Activated CD4-positive, alpha-beta T cell treated with anti-CD3 and anti-CD28 coated beads, Interleukin-2, amount 50 U/mL, for 16 hours (primary cell): ENCODE measurements at regions not wholly inside any gene's neighbourhood (a gene's known extent, or its start where the extent isn't known, plus 50 kb on each side); places are given as distances from the start of the nearest gene placed in this dataset.

ENCODE experiments used
- DNase-seq: peaks from one replicate; pipeline ENCODE4 v3.0.0-alpha.2; 2020

DNA sequence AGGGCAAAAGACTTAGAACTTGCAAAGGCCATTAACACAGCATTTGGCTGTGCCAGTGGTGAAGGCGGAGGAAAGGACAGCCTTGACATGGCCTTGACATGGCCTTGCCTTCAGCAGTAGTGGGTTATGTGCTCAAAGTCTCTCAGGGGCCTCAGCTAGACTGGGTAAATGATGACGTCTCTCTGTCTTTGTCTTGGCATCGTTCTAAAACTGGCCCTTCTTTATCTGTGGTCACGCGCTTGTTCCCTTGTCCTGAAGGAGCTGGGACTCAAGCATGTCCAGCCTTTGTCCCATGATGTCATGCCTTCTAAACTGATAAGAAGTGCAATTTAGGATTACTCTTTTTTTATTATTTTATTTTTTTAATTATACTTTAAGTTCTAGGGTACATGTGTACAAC lies 88.7 kb upstream of the ATP10B start:
- no peak for DNase-seq

DNA sequence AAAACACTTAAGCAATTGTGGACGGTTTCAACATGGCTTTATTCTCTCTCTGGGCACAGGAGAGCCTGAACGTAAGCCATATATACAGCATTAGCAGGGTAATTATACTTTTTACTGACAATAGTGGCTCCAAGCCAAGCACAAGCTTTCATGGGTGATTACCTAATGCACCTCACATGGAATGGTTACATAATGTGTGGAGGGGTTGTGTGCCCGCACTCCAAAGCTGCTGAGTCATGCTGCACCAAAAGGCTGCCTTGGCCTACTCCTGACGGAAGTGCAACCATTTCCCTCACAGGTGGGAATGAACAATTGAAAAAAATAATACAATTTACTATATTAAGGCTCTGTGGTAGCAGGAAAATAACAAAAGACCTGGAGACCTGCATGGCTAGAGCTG lies 86.5 kb upstream of the ATP10B start:
- no peak for DNase-seq

DNA sequence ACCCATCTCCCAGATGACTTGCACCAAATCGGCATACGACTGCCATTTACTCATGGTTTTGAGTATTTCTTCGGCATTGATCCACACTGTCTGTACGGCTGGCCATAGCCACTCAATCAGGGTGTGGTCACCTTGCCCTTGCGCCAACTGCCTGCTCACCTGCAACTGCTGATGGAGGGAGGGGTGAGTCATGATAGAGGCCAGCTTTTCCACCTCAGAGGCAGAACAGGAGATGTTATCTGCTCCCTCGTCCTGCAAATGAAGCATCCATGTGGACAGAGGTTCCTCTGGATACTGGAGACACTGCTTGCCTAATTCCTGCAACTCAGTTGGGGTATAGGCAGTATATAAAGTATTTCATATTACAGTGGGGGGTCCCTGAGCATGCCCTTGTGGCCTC lies 85.6 kb upstream of the ATP10B start:
- no peak for DNase-seq

DNA sequence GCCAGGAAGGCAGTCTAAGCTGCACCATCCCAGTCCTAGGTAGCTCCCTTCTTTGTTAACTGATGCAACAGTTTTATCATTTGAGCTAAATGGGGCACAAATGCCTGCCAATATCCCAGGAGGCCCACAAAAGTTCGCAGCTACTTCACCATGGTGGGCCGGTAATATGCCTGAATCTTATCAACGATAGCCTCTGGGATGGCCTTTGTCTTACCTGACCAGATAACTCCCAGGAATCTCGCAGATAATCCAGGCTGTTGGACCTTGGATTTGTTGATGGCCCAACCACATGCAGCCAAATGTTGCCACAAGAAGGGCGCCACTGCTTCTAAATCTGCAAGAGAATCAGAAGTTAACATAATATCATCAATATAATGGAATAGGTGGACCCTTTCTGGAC lies 83.8 kb upstream of the ATP10B start:
- no peak for DNase-seq

DNA sequence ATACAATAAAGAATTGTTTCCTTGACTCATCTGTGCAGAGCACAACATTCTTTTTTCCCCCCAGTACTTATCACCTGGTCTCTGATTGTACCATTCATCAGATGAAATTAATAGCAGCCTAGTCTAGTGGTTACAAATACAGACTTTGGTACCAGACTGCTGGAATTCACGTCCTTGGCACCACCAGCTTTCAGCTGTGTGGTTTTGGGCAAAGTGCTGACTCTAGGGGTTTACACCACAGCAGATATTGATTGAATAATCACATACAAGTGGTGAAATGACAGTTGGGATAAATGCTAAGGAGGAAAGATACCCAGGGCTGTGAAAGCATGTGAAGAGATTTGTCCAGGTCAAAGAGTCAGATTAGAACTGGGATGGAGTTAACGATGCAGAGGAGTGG lies 79.3 kb upstream of the ATP10B start:
- no peak for DNase-seq

DNA sequence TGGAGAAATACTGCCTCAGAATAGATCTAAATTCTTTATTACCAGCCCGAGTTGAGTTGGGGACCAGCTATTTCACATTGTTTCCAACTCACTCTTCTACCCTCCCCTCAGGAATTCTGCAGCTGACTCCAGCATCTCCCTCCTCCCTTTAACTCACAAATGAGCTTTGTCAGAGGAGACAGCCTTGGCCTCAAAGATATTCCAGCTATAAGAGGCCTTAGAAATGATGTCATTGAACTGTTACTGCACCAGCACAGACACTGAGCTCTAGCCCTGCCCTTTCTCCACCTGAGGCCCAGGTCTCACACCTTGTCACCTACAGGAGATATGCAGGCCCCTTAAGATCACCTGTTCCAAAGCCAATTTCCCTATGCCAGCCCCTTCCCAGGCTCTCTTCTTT lies 78.4 kb upstream of the ATP10B start:
- DNase-seq: no peak

DNA sequence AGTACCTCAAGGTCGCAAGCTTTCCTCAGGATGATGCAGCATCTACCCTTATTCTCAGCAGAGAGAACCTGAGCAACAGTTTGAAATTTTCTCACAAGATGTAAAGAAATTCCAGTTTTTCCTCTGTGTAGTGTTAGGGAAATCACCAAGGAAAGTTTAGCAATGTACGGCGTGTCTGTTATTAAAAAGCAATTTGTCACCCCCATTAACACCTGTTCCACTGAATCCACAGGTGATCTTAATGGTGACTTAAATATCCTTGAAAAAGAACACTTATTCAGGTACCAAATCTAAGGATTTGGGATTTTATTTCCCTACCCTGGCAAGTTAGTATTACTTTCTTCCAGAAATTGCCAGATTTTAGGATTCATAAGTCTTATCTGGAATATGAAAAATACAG lies 77.9 kb upstream of the ATP10B start:
- no peak for DNase-seq

DNA sequence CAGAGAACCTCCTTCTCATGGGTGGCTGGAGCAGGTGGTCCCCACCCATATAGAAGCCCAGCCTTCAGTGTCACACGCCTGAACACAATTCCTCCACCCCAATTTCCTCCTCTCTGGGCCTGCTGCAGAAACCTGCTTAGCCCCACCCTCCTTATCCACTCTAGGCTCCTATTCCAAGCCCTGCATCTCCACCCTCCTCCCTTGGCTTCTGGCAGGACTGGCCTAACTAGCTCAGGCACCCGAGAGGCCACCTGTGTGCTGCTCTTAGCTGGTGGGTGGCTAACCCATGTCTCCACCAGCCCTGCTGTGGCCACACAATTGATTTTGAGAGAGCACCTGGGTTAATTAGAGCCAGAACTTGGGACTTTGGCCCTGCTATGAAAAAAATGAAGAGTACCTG lies 77.3 kb upstream of the ATP10B start:
- no peak for DNase-seq

DNA sequence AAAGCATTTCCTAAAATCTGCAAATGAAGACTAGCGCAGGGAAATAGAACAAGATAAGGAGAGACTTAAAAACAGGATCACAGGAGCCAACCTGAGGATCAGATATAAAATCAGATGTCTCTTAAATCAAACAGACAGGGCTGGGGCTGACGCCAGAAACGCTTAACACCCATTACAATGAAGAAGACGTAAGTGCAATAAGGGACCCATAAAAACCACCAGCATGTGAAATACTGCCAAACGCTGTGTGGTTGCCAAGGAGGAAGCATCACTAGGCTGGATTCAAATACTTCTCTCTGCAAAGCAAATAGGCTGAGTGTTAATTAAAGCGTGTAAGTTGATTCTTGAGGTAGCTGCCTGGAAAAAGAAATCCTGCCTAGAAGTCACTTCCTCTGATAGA lies 74.4 kb upstream of the ATP10B start:
- DNase-seq: no peak

DNA sequence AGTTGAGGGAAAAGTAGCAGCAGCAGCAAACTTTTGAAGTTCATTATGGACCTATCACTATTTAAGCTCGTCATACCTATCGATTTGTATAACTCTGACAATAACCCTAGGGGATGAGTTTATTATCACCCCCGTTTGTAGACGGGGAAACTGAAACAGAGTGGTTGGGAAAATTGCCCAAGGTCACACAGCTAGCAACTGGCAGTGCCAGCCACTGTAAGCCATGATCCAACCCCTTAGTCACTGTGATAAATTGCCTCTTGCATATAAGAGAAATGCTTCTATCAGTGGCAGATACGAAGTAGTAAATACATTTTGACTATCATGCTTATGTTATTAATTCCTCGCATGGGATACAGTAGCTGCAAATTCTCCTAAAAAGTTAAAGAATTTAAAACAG lies 73.3 kb upstream of the ATP10B start:
- DNase-seq: no peak

DNA sequence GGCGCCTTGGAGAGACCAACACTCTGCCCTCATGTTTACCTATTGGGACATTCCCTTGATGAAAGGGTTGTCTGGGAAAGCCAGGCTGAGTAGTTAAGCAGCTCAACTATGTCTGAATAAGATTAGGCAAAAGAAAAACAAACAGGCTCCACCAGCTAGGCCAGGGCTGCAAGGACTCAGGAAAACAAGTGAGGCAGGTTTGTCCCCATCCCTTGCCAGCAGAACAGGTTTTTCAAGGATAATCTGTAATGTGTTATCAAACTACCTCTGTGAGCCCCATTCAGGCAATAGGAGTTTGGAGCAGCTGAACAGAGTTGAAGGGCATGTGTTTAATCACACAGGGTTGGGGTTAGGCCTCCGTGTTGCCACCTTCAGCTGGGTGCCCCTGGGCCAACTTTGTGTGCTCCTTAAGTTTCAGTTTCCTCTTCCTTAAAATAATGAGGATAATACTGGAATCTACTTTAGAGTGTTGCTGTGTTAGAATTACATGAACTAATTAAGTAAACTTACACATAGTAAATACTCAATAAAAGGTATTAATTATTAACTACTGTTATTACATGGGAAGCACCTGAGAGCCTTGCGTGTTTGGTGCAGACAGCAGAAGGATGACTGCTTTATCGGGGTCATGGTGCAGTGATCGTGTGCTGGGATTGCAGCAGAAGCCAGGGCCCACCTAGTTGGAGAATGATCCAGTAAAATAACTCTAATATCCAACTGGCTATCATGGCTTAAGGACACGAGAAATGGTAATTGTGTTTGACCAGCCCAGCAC lies 72.1 kb upstream of the ATP10B start:
- DNase-seq: no peak

DNA sequence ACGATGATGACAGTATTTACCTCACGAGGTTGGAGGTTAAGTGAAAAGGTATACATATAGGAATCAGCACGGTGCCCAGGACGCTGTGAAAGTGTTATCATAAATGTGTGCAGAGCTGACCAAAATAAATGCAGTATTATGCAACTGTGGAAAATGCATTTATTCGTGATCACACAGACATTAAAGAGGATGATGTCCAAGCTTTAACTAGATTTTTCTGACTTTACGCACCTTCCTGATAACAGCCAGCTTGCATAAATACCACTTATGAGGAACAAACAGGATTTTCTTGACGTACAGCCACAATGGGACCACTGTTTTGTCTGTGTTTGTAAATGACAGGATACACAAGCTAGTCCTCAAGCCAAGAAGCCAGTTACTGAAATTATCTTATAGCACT lies 71.4 kb upstream of the ATP10B start:
- DNase-seq: no peak

DNA sequence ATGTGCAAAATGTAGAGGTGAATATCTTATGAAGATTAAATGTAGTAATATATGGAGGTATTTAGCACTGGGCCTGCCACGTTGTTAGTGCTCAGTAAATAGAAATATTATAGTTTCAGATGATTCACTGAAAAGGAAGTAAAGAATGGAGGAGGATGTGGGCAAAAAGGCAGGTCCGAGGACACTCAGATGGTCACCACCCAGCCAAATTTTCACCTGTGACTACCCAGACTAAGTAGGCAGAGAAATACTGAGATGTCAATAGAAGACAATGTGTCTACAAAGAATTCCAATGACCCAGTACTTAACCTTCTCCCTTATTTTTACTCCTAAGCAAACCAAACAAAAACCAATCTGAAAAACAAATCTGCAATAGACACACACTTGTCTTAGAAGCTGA lies 70.3 kb upstream of the ATP10B start:
- no peak for DNase-seq

DNA sequence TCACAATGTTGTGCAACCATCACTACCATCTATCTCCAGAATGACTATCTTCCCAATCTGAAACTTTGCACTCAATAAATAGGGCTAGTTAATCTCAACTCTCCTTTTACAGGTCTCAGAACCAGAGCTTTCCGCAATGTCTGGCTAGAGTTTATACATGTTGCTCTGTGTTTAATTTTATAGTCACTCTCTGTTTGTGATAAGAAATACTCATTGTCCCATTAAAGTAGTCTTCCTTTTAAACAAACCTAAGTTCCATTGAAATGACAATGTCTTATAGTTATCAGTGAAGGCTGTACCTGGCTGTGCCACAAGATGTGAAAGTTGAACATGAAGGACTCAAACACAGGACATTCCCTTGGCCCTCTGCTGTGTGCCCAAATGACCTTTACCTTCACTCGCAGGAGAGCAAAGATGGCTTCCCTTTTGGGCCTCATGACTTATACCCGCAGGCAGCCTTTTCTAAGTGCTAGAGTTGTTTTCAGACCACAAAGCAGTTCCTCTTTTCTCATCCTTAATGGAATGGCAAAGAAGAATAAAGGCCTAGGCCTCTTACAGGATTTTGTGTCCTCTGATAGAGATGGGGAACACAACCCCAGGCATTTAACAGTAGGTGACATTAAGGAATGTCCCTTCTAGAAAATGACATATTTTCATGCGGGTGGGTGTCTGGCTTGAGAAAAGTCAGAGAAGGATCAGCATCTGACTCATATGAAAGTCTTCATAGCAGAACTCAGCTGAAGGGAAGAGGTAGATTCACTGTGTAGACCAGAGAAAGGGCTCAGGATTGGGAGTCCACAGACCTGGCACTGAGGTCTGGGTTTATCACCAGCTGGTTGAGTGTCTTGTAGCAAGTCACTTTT lies 69.6 kb upstream of the ATP10B start:
- DNase-seq: no peak

DNA sequence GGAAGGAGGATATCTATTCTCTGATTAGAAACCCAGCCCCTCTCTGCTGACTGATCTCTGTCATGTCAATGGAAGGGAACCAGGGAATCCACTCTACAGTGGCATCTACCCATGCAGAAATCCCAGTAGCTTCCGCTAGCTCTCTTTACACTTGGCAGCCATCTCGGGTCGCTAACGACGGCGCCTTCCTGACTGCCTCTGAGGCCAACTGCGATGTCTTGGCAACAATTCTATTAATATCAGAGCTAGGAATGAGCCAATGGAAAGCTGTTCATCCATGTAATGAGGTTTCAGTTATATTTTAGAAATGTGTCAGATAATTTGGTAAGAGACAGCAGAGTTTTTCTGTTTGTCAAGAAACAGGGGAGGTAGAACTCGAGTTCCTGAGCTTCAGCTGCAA lies 67.6 kb upstream of the ATP10B start:
- DNase-seq: no peak

DNA sequence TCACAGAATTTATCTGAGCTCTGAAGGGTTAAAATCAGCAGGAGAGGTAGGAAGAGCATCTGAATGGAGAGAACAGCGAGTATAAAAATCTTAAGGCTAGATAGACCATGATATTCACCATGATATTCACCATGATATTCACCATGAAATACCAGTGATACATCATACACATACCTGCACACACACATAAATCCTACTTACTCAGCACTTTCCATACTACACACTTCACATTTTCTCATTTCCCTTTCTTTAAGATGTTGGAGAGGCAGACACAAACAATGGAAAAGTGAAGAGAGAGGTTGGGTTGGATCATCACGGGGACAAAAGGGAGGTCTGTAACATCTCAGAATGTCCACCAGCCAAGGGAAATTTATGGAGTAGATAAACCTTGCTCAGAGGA lies 66.4 kb upstream of the ATP10B start:
- DNase-seq: no peak

DNA sequence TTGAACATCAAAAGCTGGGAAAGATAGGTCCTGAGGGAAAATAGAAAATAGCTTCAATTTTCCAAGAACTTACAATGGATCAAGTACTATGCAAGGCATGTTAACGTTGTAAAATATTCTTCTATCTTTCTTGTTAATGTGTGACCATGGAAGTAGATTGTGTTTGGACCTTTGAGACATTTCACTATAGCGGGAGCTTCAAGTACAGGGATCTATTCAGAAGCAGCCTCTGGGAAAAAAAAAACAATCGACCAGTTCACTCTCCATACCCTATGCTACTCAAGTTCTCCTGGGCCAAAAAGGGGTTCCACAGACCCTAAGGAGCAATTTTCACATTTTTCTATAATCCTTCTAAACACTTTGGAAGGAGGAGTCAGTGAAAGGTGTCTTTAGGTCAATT lies 54.1 kb upstream of the ATP10B start:
- no peak for DNase-seq

DNA sequence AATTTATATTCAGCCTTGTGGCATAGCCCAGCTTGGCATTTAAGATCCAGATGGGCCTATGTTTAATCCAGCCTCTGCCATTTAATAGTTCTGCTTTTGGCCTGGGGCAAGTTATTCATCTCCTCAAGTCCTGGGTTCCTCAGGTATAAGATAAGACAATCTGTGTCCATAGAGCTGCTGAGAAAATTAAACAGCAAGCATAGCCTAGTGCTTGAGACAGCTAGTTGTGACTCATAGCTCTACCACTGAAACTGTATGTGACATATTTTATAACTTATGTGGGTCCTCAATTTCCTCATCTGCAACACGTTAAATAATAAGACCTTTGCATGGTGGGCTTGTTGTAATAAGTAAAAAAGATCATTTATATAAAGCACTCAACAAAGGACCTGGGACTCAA lies 53.3 kb upstream of the ATP10B start:
- DNase-seq: no peak

DNA sequence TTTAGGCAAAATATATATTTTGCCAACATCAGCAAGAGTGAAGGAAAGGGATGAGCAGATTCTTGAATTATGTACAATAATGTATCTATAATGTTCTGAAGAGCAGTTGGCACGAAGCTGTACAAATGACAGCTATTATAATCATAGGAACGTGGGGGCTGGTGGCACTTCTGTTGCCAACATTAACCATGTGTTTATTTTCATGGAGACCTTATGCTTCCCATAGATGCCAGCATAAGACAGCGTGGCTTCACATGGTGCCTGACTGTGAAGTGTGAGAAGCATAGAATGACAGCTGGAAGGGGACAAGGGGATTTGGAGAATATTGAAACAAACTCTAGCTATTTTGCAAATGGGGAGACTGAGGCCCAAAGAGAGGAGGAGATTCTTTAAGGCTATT lies 52.6 kb upstream of the ATP10B start:
- DNase-seq: no peak

DNA sequence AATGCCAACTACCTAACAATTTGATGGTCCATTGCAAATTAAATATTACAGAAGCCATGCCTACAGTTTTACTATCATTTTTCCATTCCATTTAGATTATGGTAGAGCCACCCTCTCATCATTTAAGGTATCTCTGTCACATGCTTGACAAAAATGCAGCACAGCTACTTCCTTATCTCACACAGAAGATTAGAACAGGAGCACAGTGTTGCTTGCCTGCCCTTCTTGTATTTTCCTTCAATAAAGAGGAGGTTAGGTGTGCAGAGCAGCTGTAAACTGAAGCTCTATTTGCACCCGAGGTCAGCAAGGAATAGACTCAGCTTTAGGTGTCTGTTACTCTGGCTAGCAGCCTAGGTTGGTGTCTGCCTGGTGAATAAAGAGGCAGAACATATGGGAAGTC lies 51.5 kb upstream of the ATP10B start:
- DNase-seq: no peak

DNA sequence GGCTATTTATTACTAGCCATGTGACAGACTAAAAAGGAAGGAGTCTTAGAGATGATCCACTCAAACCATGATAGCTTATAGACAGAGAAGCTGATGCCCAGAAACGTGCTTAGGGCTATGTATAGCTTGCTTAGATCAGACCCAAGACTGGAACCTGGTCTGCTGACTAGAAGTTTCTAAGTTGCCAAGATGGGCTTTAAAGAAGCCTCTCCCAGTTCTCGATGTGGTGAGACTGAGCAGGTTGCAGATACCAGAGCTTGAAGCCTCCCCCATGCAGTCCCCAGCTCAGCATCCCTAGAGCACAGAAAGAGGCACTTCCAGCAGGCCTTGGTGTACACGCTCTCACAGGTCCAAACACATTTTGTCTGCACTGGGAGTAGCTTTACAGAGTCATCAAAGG lies 51.1 kb upstream of the ATP10B start:
- DNase-seq: no peak
